ENCODE measurements at regions not wholly inside any gene's neighbourhood (a gene's known extent, or its start where the extent isn't known, plus 50 kb on each side); places are given as distances from the start of the nearest gene placed in this dataset.

GRCh38 chr6:168223150-168223549, 96.4 kb downstream of the DACT2 start:
- DNase-seq = no peak
- intact Hi-C loops (cut with DNase I; ENCODE audit: low total_unique reads) = no loop called here

GRCh38 chr6:168222115-168223043, 97.2 kb downstream of the DACT2 start:
- no peaks in the 10 kb centered on the region for H3K36me3 ChIP-seq
- H3K4me3 ChIP-seq = no peak overlapping the region
- intact Hi-C loops (cut with DNase I; ENCODE audit: low total_unique reads) = no loop called here
- no peak for DNase-seq
- no peaks in the 10 kb centered on the region for H3K27me3 ChIP-seq
- H3K9me3 ChIP-seq = no peaks in the 10 kb centered on the region
- no peak for TF ChIP-seq CTCF (IDR thresholded peaks at IDR 0.05)
- H3K4me1 ChIP-seq = peaks cover 0 to 40% (median 23%) of the 10 kb centered on the region in 4 donors
- H3K27ac ChIP-seq = no peak overlapping the region

More at GRCh38 chr6:168223150-168223549, 96.4 kb downstream of the DACT2 start:
- H3K9me3 ChIP-seq = no peaks in the 10 kb centered on the region
- peaks cover 0 to 32% (median 22%) of the 10 kb centered on the region in 4 donors for H3K4me1 ChIP-seq
- no peak overlapping the region for H3K27ac ChIP-seq
- no peak overlapping the region for H3K4me3 ChIP-seq
- no peak for TF ChIP-seq CTCF (IDR thresholded peaks at IDR 0.05)
- H3K36me3 ChIP-seq = no peaks in the 10 kb centered on the region
- H3K27me3 ChIP-seq = no peaks in the 10 kb centered on the region

GRCh38 chr6:168221497-168222079, 98.0 kb downstream of the DACT2 start:
- TF ChIP-seq CTCF (IDR thresholded peaks at IDR 0.05) = no peak
- Histone ChIP-seq H3K27ac (no peak overlapping the region), H3K4me3 (no peak overlapping the region), H3K36me3 (no peaks in the 10 kb centered on the region), H3K4me1 (peaks cover 0 to 43% (median 22%) of the 10 kb centered on the region in 4 donors), H3K9me3 (no peaks in the 10 kb centered on the region), H3K27me3 (no peaks in the 10 kb centered on the region)
- intact Hi-C loops (cut with DNase I; ENCODE audit: low total_unique reads) = no loop called here
- DNase-seq = no peak

- Histone ChIP-seq H3K9me3 (no peaks in the 10 kb centered on the region), H3K36me3 (no peaks in the 10 kb centered on the region), H3K4me1 (peaks cover 0 to 37% (median 19%) of the 10 kb centered on the region in 4 donors), H3K27me3 (no peaks in the 10 kb centered on the region), H3K4me3 (no peak overlapping the region), H3K27ac (no peak overlapping the region)
- no peak for DNase-seq
- intact Hi-C loops (cut with DNase I; ENCODE audit: low total_unique reads) = no loop called here
- no peak for TF ChIP-seq CTCF (IDR thresholded peaks at IDR 0.05)
Observed at GRCh38 chr6:168221000-168221399, 98.6 kb downstream of the DACT2 start.

GRCh38 chr6:168219804-168220203, 99.8 kb downstream of the DACT2 start:
- no peaks in the 10 kb centered on the region for H3K36me3 ChIP-seq
- H3K27me3 ChIP-seq = no peaks in the 10 kb centered on the region
- TF ChIP-seq CTCF (IDR thresholded peaks at IDR 0.05) = no peak
- H3K4me3 ChIP-seq = no peak overlapping the region
- H3K4me1 ChIP-seq = peaks cover 0 to 30% (median 14%) of the 10 kb centered on the region in 4 donors
- DNase-seq = no peak
- intact Hi-C loops (cut with DNase I; ENCODE audit: low total_unique reads) = no loop called here
- H3K27ac ChIP-seq = peak overlapping the region; percentile 50 to 55
- H3K9me3 ChIP-seq = no peaks in the 10 kb centered on the region
